ENCODE measurements at regions not wholly inside any gene's neighbourhood (a gene's known extent, or its start where the extent isn't known, plus 50 kb on each side); places are given as distances from the start of the nearest gene placed in this dataset.
A peak's percentile ranks its signal among the peaks of the same experiment; 100 is the strongest.

- no peak for TF ChIP-seq GABPA (IDR thresholded peaks at IDR 0.05 in 1 of 2, conservative IDR thresholded peaks at IDR 0.05 in 1 of 2)
- peak; percentile 42 for TF ChIP-seq SP1 (IDR thresholded peaks at IDR 0.05)
- peak; percentile 48 to 65 for TF ChIP-seq HNF4A (conservative IDR thresholded peaks at IDR 0.05)
- TF ChIP-seq JUND (IDR thresholded peaks at IDR 0.05), result peak in 1 of 2 donors; percentile 22
- TF ChIP-seq RXRA (IDR thresholded peaks at IDR 0.05), result peak; percentile 67 to 69
- no peak for TF ChIP-seq REST (IDR thresholded peaks at IDR 0.05)
- WGBS, result 10% methylated on average over 4 of the region's 4 CpGs
- DNase-seq (ENCODE audit: low spot score), result no peak
- no peaks in the 10 kb centered on the region for H3K27me3 ChIP-seq (ENCODE audit: control insufficient read depth in 4 of 4, insufficient read depth in 4 of 4, low read length in 3 of 4)
- peak overlapping the region in 1 of 2 donors; percentile 79 for H3K27ac ChIP-seq (ENCODE audit: low read depth in 1 of 2, low read length in 2 of 2)
- no peaks in the 10 kb centered on the region for H3K36me3 ChIP-seq (ENCODE audit: control insufficient read depth in 4 of 4, insufficient read depth in 3 of 4, low read depth in 1 of 4, low read length in 3 of 4)
- H3K4me3 ChIP-seq (ENCODE audit: low read depth in 1 of 3, low read length in 3 of 3), result no peak overlapping the region
- H3K9ac ChIP-seq (ENCODE audit: low read depth in 1 of 2, low read length in 2 of 2), result no peak overlapping the region
- H3K9me3 ChIP-seq (ENCODE audit: control insufficient read depth in 4 of 4, low read length in 3 of 4), result no peaks in the 10 kb centered on the region
- peaks cover 0 to 25% (median 6%) of the 10 kb centered on the region in 4 donors for H3K4me1 ChIP-seq (ENCODE audit: control insufficient read depth in 4 of 4, insufficient read depth in 4 of 4, low read length in 3 of 4)
These were observed 152.3 kb upstream of the TWIST2 start for GRCh38 chr2:238695538-238695937.

GRCh38 chr2:238696331-238696730 lies 151.6 kb upstream of the TWIST2 start:
- Histone ChIP-seq H3K36me3 (ENCODE audit: control insufficient read depth in 4 of 4, insufficient read depth in 3 of 4, low read depth in 1 of 4, low read length in 3 of 4) (no peaks in the 10 kb centered on the region), H3K27me3 (ENCODE audit: control insufficient read depth in 4 of 4, insufficient read depth in 4 of 4, low read length in 3 of 4) (no peaks in the 10 kb centered on the region), H3K4me3 (ENCODE audit: low read depth in 1 of 3, low read length in 3 of 3) (no peak overlapping the region), H3K27ac (ENCODE audit: low read depth in 1 of 2, low read length in 2 of 2) (peak overlapping the region in 1 of 2 donors; percentile 79), H3K4me1 (ENCODE audit: control insufficient read depth in 4 of 4, insufficient read depth in 4 of 4, low read length in 3 of 4) (peaks cover 0 to 25% (median 6%) of the 10 kb centered on the region in 4 donors), H3K9ac (ENCODE audit: low read depth in 1 of 2, low read length in 2 of 2) (no peak overlapping the region), H3K9me3 (ENCODE audit: control insufficient read depth in 4 of 4, low read length in 3 of 4) (no peaks in the 10 kb centered on the region)
- DNase-seq (ENCODE audit: low spot score), result no peak
- WGBS, result 36% methylated on average over 4 of the region's 4 CpGs
- TF ChIP-seq JUND (IDR thresholded peaks at IDR 0.05) (no peak), GABPA (IDR thresholded peaks at IDR 0.05 in 1 of 2, conservative IDR thresholded peaks at IDR 0.05 in 1 of 2) (no peak), YY1 (IDR thresholded peaks at IDR 0.05) (no peak), EGR1 (IDR thresholded peaks at IDR 0.05; ENCODE audit: low read depth in 2 of 2) (no peak), SP1 (IDR thresholded peaks at IDR 0.05) (no peak), CTCF (IDR thresholded peaks at IDR 0.05; ENCODE audit: low read depth, low read length, missing input control) (no peak), ATF3 (IDR thresholded peaks at IDR 0.05) (no peak), RXRA (IDR thresholded peaks at IDR 0.05) (no peak), FOXA2 (IDR thresholded peaks at IDR 0.05) (no peak)

GRCh38 chr2:238696786-238697185 lies 151.1 kb upstream of the TWIST2 start:
- DNase-seq (ENCODE audit: low spot score), result no peak
- Histone ChIP-seq H3K4me1 (ENCODE audit: control insufficient read depth in 4 of 4, insufficient read depth in 4 of 4, low read length in 3 of 4) (peaks cover 0 to 25% (median 6%) of the 10 kb centered on the region in 4 donors), H3K9me3 (ENCODE audit: control insufficient read depth in 4 of 4, low read length in 3 of 4) (no peaks in the 10 kb centered on the region), H3K4me3 (ENCODE audit: low read depth in 1 of 3, low read length in 3 of 3) (no peak overlapping the region), H3K27ac (ENCODE audit: low read depth in 1 of 2, low read length in 2 of 2) (no peak overlapping the region), H3K9ac (ENCODE audit: low read depth in 1 of 2, low read length in 2 of 2) (no peak overlapping the region), H3K27me3 (ENCODE audit: control insufficient read depth in 4 of 4, insufficient read depth in 4 of 4, low read length in 3 of 4) (no peaks in the 10 kb centered on the region), H3K36me3 (ENCODE audit: control insufficient read depth in 4 of 4, insufficient read depth in 3 of 4, low read depth in 1 of 4, low read length in 3 of 4) (no peaks in the 10 kb centered on the region)
- WGBS, result 50% methylated on average over 3 of the region's 3 CpGs
- TF ChIP-seq RXRA (IDR thresholded peaks at IDR 0.05) (peak in 1 of 2 donors; percentile 10), NR2F2 (IDR thresholded peaks at IDR 0.05) (no peak), HNF4A (conservative IDR thresholded peaks at IDR 0.05) (peak; percentile 67 to 72)
